AG04449 (cell line): ENCODE measurements at regions not wholly inside any gene's neighbourhood (a gene's known extent, or its start where the extent isn't known, plus 50 kb on each side); places are given as distances from the start of the nearest gene placed in this dataset.

ENCODE experiments used
- CTCF ChIA-PET: fragments of 350-600 bp; formaldehyde crosslinking; extraction: SDS; loops from one replicate; lab custom pipeline; 2021; ENCODE audit warnings: antibody characterized with exemption; lab: Yijun Ruan, JAX
- POLR2A ChIA-PET: fragments of 400-600, 350-600 bp; formaldehyde crosslinking; extraction: SDS; loops from one replicate; lab custom pipeline; 2020; ENCODE audit warnings: antibody characterized with exemption, inconsistent platforms; lab: Yijun Ruan, JAX
- DNase-seq: peaks from one replicate; pipeline ENCODE4 v3.0.0-alpha.2; 2010; ENCODE audit warnings: low read depth, low spot score
- H3K4me3 ChIP-seq: 2 replicates; pipeline ENCODE4 v1.5.1; 2011; ENCODE audit warnings: low read depth, mild to moderate bottlenecking, control low read depth, low read length
- TF ChIP-seq, protein P1 (sequence below): IDR thresholded peaks from one replicate; pipeline ENCODE4 v1.5.1; 2011; ENCODE audit warnings: mild to moderate bottlenecking, moderate library complexity, low read length, control low read depth, inconsistent platforms; ENCODE audit not compliant: insufficient read depth; ENCODE audit errors: missing control alignments

DNA sequence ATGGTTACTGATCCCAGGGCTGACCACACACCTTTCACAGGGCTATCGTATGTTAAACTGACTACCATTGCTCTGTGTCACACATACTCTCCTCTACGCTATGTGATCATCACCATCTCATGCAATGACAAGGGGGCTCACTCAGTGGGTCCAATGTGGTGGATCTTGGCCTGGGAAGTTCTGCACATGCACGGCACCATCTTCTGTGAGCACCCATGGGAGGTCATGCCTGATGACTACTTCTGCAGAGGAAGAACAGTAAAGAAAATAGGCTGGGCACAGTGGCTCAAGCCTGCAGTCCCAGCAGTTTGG is 60.0 kb upstream of the FOXD3 start:
- H3K4me3 ChIP-seq, result no peak overlapping the region
- TF ChIP-seq, protein P1, sequence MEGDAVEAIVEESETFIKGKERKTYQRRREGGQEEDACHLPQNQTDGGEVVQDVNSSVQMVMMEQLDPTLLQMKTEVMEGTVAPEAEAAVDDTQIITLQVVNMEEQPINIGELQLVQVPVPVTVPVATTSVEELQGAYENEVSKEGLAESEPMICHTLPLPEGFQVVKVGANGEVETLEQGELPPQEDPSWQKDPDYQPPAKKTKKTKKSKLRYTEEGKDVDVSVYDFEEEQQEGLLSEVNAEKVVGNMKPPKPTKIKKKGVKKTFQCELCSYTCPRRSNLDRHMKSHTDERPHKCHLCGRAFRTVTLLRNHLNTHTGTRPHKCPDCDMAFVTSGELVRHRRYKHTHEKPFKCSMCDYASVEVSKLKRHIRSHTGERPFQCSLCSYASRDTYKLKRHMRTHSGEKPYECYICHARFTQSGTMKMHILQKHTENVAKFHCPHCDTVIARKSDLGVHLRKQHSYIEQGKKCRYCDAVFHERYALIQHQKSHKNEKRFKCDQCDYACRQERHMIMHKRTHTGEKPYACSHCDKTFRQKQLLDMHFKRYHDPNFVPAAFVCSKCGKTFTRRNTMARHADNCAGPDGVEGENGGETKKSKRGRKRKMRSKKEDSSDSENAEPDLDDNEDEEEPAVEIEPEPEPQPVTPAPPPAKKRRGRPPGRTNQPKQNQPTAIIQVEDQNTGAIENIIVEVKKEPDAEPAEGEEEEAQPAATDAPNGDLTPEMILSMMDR, result no peak
- POLR2A ChIA-PET, result no interaction called here
- DNase-seq, result no peak
- CTCF ChIA-PET, result no interaction called here

DNA sequence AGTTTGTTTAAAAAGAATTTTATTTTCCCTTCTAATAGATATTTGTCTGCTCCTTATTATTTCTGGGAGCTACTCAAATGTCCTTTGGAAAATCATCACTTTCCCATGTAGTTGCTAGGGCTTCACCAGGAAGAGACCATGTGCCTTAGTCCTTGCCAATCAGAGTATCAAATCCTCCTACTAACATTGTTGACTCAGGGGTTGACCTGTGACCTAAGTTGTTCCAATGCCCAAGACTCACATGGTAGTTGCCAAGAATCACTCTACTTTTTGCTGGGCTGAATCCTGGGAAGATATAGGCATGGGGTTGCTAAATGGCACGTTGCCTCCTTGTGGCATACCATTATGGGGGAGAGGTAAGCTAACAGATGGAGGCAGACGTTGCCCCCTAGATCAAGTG is 58.2 kb upstream of the FOXD3 start:
- TF ChIP-seq, protein P1, result no peak
- POLR2A ChIA-PET, result no interaction called here
- H3K4me3 ChIP-seq, result no peak overlapping the region
- CTCF ChIA-PET, result no interaction called here
- DNase-seq, result no peak

DNA sequence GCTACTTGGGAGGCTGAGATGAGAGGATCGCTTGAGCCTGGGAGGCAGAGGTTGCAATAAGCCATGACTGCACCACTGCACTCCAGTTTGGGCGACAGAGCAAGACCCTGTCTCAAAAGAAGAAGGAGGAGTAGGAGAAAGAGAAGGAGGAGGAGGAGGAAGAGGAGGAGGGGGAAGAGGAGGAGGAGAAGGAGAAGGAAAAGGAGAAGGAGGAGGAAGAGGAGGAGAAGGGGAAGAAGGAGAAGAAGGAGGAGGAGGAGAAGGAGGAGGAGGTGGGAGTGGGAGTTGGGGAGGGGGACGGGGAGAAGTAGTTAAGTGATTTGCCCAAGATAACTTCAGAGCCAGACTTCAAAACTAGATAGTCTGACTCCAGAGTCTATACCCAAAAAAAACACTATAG is 55.5 kb upstream of the FOXD3 start:
- ChIA-PET POLR2A (no interaction called here), CTCF (interaction anchor here (0.7 kb wide), 1 partner anchor 179 kb away, joined by 3 read pairs; no protein-coding TSS in a partner anchor)
- DNase-seq, result no peak
- TF ChIP-seq, protein P1, result no peak
- no peak overlapping the region for H3K4me3 ChIP-seq

DNA sequence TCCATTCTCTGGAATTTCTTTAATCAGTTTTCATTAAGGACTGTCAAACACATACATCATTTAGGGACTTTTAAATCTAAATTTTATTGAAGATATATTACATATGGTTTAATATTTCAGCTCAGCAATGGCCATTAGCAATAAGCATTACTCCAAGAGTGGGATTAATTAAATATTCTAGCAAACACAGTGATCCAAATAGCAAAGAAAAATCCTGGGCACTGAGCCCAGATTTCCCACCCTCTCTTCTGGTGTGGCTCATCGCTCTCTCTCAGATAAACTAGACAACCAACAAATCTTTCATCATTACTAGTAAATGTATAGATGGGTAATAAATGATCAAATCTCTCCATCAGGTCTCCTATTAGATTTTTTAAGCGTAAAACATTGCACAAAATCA is 53.5 kb upstream of the FOXD3 start:
- CTCF ChIA-PET, result no interaction called here
- TF ChIP-seq, protein P1, result no peak
- no peak overlapping the region for H3K4me3 ChIP-seq
- POLR2A ChIA-PET, result no interaction called here
- no peak for DNase-seq

DNA sequence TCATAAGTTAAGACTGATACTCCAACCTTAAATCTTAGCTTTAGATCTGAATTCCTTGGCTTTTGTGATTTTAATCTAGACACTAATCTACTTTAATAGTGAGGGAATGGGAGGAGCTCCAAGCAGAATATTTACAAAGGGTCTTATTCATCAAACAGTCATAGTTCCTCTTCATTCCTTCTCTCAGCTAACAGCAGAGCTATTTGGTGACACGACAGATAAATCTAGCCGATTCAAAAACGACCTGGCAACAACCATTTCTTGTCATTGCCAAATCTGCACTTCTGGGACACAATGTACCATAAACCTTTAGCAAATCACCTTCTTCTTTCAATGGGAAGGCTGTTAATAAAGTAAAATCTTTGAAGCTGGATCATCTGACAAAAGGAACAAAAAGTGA is 52.8 kb upstream of the FOXD3 start:
- no peak overlapping the region for H3K4me3 ChIP-seq
- POLR2A ChIA-PET, result no interaction called here
- no peak for DNase-seq
- CTCF ChIA-PET, result interaction anchor here (0.5 kb wide), 1 partner anchor 201 kb away, joined by 3 read pairs; no protein-coding TSS in a partner anchor
- TF ChIP-seq, protein P1, result no peak
